Fibroblast of the aortic adventitia (primary cell): ENCODE measurements at regions not wholly inside any gene's neighbourhood (a gene's known extent, or its start where the extent isn't known, plus 50 kb on each side); places are given as distances from the start of the nearest gene placed in this dataset.
"Not testable (repeated sequence)": the region's sequence is repeated elsewhere in the genome, so short reads cannot be mapped to it uniquely, and the experiment has no call there.

Experiments used
- DNase-seq: peaks from one replicate; pipeline ENCODE4 v3.0.0-alpha.2; 2010; ENCODE audit warnings: low read depth
- H3K4me3 ChIP-seq: 2 replicates; pipeline ENCODE4 v1.5.1; 2011; ENCODE audit warnings: low read depth, mild to moderate bottlenecking, control low read depth, low read length, moderate library complexity
- CTCF ChIP-seq: IDR thresholded peaks from 2 replicates; pipeline ENCODE4 v1.5.1; 2011; ENCODE audit warnings: mild to moderate bottlenecking, low read length, control low read depth, inconsistent platforms; ENCODE audit not compliant: insufficient read depth

GRCh38 chr2:35820391-35820790, 535.2 kb upstream of the CRIM1 start:
- DNase-seq, result no peak
- no peak overlapping the region for H3K4me3 ChIP-seq
- no peak for TF ChIP-seq CTCF

DNA sequence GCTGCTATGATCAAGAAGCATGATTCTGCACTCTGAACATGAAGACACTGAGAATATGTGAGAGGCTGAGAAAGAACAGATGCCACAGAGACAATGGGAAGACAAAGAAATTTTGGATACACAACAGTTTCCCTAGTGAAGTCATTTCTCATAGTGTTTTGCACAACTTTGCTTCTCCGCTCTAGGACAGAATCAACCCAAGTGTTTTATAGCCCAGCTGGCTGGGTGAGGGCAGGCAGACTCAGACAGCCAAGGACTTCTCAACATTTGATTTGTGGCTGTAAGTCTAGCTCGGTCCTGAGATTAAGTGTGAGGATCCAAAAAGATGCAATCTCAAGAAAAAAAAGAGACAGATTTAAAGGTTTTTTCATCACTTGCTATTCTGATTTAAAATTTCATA, 536.5 kb upstream of the CRIM1 start:
- no peak for DNase-seq
- H3K4me3 ChIP-seq, result no peak overlapping the region
- no peak for TF ChIP-seq CTCF

DNA sequence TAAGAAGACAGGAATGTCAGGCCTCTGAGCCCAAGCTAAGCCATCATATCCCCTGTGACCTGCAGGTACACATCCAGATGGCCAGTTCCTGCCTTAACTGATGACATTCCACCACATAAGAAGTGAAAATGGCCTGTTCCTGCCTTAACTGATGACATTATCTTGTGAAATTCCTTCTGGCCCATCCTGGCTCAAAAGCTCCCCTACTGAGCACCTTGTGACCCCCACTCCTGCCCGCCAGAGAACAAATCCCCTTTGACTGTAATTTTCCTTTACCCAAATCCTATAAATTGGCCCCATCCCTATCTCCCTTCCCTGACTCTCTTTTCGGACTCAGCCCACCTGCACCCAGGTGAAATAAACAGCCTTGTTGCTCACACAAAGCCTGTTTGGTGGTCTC, 537.2 kb upstream of the CRIM1 start:
- DNase-seq, H3K4me3 ChIP-seq: not testable (repeated sequence)

GRCh38 chr2:35814597-35814996, 541.0 kb upstream of the CRIM1 start:
- H3K4me3 ChIP-seq, result not testable (repeated sequence)

DNA sequence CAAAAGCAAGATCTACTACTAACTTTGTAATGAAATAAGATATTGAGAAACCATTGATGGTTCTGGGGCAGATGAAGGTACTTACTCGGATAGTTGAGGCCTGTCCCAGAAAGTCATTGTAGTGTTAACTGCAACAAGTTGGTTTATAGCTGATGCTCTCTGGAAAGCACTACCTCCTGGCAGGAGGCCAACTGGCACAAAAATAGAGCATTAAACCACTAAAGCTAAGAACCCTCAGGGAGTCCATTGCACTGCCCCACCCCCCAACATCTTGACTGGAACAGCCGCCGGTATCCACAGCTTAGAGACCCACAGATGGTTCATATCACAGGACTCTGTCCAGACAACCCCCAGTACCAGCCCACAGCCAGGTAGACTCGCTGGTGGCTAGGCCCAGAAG, 552.5 kb upstream of the CRIM1 start:
- no peak overlapping the region for H3K4me3 ChIP-seq
- TF ChIP-seq CTCF, result no peak
- DNase-seq, result no peak

More at GRCh38 chr2:35814597-35814996, 541.0 kb upstream of the CRIM1 start:
- DNase-seq, result not testable (repeated sequence)

- H3K4me3 ChIP-seq, result no peak overlapping the region
- DNase-seq, result no peak
- TF ChIP-seq CTCF, result no peak
Observed at GRCh38 chr2:35794796-35795450, 560.7 kb upstream of the CRIM1 start.

- TF ChIP-seq CTCF, result no peak
- no peak for DNase-seq
- H3K4me3 ChIP-seq, result no peak overlapping the region
Observed at GRCh38 chr2:35790292-35790691, 565.3 kb upstream of the CRIM1 start.

DNA sequence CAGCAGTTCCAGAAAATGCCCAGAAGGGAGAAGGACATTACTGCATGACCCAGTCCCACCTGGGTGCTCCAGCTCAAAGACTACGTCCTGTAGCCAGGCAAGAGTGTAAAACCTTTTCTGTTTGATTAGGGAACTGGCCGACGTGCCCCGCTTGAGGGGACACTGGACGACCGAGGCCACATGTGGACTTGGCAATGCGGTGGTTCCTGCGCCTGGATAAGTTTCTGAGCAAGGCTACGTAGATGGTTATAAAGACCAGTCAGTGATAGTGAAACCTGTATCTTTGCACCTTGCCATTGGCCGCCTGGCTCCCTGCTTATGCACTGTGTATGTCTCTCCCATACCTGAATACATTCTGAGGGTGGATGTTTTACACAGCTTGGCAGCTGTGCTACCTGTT, 567.0 kb upstream of the CRIM1 start:
- no peak for TF ChIP-seq CTCF
- DNase-seq, result no peak
- H3K4me3 ChIP-seq, result no peak overlapping the region
